Kidney epithelial cell (primary cell): ENCODE measurements at regions not wholly inside any gene's neighbourhood (a gene's known extent, or its start where the extent isn't known, plus 50 kb on each side); places are given as distances from the start of the nearest gene placed in this dataset.

Source experiments
- DNase-seq: peaks from one replicate; pipeline ENCODE4 v3.0.0-alpha.2; 2010; ENCODE audit warnings: low read depth
- H3K27me3 ChIP-seq: 2 replicates; pipeline ENCODE4 v1.6.0; 2011; ENCODE audit warnings: low read length; ENCODE audit not compliant: control insufficient read depth, insufficient read depth
- H3K36me3 ChIP-seq: 2 replicates; pipeline ENCODE4 v1.5.1; 2011; ENCODE audit warnings: low read length; ENCODE audit not compliant: control insufficient read depth, insufficient read depth
- H3K4me3 ChIP-seq: 2 replicates; pipeline ENCODE4 v1.5.1; 2011; ENCODE audit warnings: low read depth, mild to moderate bottlenecking, control low read depth, low read length
- TF ChIP-seq, protein P1 (sequence below): IDR thresholded peaks from 2 replicates; pipeline ENCODE4 v1.5.1; 2011; ENCODE audit warnings: mild to moderate bottlenecking, moderate library complexity, low read length, control low read depth, inconsistent platforms; ENCODE audit not compliant: insufficient read depth, poor library complexity, severe bottlenecking

GRCh38 chr6:166040292-166040691, 127.4 kb downstream of the TBXT start:
- H3K4me3 ChIP-seq: no peak overlapping the region
- DNase-seq: no peak
- no peaks in the 10 kb centered on the region for H3K27me3 ChIP-seq
- H3K36me3 ChIP-seq: no peaks in the 10 kb centered on the region
- TF ChIP-seq, protein P1, sequence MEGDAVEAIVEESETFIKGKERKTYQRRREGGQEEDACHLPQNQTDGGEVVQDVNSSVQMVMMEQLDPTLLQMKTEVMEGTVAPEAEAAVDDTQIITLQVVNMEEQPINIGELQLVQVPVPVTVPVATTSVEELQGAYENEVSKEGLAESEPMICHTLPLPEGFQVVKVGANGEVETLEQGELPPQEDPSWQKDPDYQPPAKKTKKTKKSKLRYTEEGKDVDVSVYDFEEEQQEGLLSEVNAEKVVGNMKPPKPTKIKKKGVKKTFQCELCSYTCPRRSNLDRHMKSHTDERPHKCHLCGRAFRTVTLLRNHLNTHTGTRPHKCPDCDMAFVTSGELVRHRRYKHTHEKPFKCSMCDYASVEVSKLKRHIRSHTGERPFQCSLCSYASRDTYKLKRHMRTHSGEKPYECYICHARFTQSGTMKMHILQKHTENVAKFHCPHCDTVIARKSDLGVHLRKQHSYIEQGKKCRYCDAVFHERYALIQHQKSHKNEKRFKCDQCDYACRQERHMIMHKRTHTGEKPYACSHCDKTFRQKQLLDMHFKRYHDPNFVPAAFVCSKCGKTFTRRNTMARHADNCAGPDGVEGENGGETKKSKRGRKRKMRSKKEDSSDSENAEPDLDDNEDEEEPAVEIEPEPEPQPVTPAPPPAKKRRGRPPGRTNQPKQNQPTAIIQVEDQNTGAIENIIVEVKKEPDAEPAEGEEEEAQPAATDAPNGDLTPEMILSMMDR: no peak

GRCh38 chr6:166036316-166037095, 131.1 kb downstream of the TBXT start:
- no peak for DNase-seq
- no peaks in the 10 kb centered on the region for H3K36me3 ChIP-seq
- H3K4me3 ChIP-seq: no peak overlapping the region
- TF ChIP-seq, protein P1: no peak
- H3K27me3 ChIP-seq: no peaks in the 10 kb centered on the region

GRCh38 chr6:166032366-166033200, 135.1 kb downstream of the TBXT start:
- Histone ChIP-seq H3K4me3 (no peak overlapping the region), H3K36me3 (no peaks in the 10 kb centered on the region), H3K27me3 (no peaks in the 10 kb centered on the region)
- DNase-seq: no peak
- TF ChIP-seq, protein P1: no peak

DNA sequence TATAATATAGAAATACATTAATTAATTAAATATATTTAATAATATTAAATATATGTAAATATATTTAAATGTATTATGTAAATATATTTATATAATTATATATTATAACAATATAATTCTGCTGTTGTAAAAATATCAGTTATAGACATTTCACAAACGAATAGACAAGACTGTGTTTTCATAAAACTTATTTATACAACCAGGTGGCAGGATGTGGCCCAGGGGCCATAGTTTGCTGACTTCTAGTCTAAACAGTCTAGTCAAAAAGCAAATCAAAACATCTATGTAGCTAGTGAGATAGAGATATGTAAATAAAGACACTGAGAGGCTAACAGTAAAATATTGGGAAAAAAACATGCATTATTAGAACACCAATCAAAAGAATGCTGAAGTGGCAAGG, 136.4 kb downstream of the TBXT start:
- no peaks in the 10 kb centered on the region for H3K27me3 ChIP-seq
- DNase-seq: no peak
- no peak overlapping the region for H3K4me3 ChIP-seq
- no peaks in the 10 kb centered on the region for H3K36me3 ChIP-seq
- TF ChIP-seq, protein P1: no peak

GRCh38 chr6:166029506-166029905, 138.1 kb downstream of the TBXT start:
- no peaks in the 10 kb centered on the region for H3K27me3 ChIP-seq
- no peak for DNase-seq
- no peaks in the 10 kb centered on the region for H3K36me3 ChIP-seq
- H3K4me3 ChIP-seq: no peak overlapping the region
- TF ChIP-seq, protein P1: no peak
